ENCODE measurements at regions not wholly inside any gene's neighbourhood (a gene's known extent, or its start where the extent isn't known, plus 50 kb on each side); places are given as distances from the start of the nearest gene placed in this dataset.

DNA sequence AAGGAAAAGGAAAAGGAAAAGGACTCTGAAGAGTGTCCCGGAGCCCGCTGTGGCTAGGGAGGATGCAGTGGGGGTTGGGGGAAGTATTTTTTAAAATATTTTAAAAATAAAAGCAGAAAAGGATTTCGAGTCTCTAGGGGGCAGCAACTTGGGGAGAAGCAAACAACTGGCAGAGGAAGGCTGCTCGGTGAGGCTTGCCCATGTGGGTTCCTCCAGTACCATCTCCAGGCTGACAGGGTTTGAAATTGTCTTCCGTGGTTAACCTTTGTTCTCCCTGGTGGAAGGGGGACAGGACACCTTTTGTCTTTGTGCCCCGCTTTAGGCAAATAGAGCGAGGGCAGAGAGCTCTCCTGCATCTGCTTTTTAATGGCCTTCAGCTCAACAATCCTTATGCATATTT lies 60.4 kb upstream of the SNX9 start:
- TF ChIP-seq, protein P1, sequence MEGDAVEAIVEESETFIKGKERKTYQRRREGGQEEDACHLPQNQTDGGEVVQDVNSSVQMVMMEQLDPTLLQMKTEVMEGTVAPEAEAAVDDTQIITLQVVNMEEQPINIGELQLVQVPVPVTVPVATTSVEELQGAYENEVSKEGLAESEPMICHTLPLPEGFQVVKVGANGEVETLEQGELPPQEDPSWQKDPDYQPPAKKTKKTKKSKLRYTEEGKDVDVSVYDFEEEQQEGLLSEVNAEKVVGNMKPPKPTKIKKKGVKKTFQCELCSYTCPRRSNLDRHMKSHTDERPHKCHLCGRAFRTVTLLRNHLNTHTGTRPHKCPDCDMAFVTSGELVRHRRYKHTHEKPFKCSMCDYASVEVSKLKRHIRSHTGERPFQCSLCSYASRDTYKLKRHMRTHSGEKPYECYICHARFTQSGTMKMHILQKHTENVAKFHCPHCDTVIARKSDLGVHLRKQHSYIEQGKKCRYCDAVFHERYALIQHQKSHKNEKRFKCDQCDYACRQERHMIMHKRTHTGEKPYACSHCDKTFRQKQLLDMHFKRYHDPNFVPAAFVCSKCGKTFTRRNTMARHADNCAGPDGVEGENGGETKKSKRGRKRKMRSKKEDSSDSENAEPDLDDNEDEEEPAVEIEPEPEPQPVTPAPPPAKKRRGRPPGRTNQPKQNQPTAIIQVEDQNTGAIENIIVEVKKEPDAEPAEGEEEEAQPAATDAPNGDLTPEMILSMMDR (IDR thresholded peaks at IDR 0.05): no peak
- no peak for TF ChIP-seq POLR2A (IDR thresholded peaks at IDR 0.05)

Data from tibial nerve (tissue), 3 donors.